ENCODE measurements at regions not wholly inside any gene's neighbourhood (a gene's known extent, or its start where the extent isn't known, plus 50 kb on each side); places are given as distances from the start of the nearest gene placed in this dataset.
"Not testable (repeated sequence)": the region's sequence is repeated elsewhere in the genome, so short reads cannot be mapped to it uniquely, and the experiment has no call there.

DNA sequence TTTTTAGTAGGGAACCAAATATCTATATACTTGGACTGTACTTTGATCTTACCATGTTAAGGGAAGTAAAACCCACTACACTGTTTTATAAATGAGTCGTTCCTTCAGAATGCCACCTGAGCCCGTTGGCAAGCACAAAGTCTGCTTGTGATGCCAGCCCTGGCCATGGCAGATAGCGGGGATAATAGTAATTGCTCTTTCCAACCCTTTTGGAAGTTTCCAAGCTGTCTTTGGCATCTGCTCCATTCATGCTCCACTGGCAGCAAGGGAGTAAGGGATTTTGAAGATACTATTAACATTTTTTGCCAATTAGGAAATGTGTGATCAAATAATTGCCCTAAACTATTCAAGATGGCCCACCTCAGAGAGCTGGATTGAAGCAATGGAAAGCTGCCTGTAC, 689.2 kb upstream of the SLIT2 start:
- Mint-ChIP-seq H3K4me1 (ENCODE audit: low read depth) (no peaks in the 10 kb centered on the region), H3K27ac (no peak overlapping the region), H3K4me3 (no peak overlapping the region), H3K36me3 (ENCODE audit: low read depth) (no peaks in the 10 kb centered on the region), H3K9me3 (peaks cover 23% of the 10 kb centered on the region), H3K27me3 (no peaks in the 10 kb centered on the region)
- no peak for DNase-seq

DNA sequence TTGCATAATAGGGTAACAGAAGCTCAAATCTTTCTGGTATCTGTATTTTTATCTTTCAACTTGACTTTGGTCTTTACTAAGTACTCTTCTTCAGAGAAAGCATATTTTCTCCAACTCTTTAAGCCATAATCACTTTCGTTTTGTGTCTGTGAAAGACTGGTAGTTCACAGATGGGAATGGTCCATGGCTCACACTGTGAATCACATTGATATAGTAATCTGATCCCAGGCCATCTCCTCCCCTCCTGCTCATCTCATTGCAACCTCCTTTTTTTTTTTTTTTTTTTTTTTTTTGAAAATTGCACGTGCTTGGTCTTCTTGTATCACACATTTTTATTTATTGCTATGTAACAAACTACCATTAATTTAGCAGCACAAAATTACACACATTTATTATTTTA, 694.5 kb upstream of the SLIT2 start:
- no peak overlapping the region for H3K4me3 Mint-ChIP-seq
- no peak overlapping the region for H3K27ac Mint-ChIP-seq
- H3K9me3 Mint-ChIP-seq = peaks cover 16% of the 10 kb centered on the region
- no peaks in the 10 kb centered on the region for H3K36me3 Mint-ChIP-seq (ENCODE audit: low read depth)
- no peak for DNase-seq
- no peaks in the 10 kb centered on the region for H3K4me1 Mint-ChIP-seq (ENCODE audit: low read depth)
- H3K27me3 Mint-ChIP-seq = no peaks in the 10 kb centered on the region

DNA sequence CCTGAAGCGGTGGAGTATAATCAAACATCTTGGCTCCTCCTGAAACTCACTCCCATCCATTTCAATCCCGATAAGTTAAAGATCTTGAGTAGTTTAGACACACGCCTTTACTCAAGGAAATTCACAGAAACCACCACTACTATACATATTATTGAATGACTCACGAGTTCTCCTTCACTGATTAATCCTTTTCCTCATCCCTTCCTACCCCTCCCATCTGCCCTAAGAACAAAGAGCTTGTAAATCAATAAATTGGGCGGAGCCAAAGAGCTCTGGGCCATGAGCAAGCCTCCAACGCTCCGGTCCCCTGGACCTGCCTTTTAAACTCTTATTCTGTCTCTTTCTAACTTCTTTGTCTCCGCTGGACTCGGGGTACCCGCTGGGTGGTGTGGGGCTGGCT, 695.4 kb upstream of the SLIT2 start:
- not testable (repeated sequence) for H3K27ac Mint-ChIP-seq; DNase-seq; H3K4me3 Mint-ChIP-seq; H3K27me3 Mint-ChIP-seq; H3K36me3 Mint-ChIP-seq (ENCODE audit: low read depth); H3K4me1 Mint-ChIP-seq (ENCODE audit: low read depth)
- peaks cover 18% of the 10 kb centered on the region for H3K9me3 Mint-ChIP-seq

DNA sequence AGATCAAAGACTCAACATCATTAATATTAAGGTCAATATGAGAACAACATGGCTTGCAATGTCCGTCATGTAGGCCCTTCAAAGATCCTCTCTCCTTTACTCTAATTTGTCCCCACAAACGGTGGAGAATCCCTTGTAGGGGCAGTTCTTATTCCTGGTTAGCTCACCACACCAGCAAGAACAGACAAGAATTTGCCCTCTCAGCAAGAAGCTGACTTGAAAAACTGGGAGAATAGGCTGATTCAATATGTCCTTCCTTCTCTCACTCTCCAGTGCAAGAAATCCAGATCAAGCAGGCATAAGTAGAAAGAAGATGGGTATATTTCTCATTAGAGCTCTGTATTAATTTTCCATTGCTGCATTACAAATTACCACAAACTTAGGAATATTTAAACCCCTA, 704.2 kb upstream of the SLIT2 start:
- no peaks in the 10 kb centered on the region for H3K4me1 Mint-ChIP-seq (ENCODE audit: low read depth)
- H3K4me3 Mint-ChIP-seq = no peak overlapping the region
- H3K27me3 Mint-ChIP-seq = no peaks in the 10 kb centered on the region
- H3K36me3 Mint-ChIP-seq (ENCODE audit: low read depth) = no peaks in the 10 kb centered on the region
- no peak overlapping the region for H3K27ac Mint-ChIP-seq
- DNase-seq = no peak
- peaks cover 21% of the 10 kb centered on the region for H3K9me3 Mint-ChIP-seq

DNA sequence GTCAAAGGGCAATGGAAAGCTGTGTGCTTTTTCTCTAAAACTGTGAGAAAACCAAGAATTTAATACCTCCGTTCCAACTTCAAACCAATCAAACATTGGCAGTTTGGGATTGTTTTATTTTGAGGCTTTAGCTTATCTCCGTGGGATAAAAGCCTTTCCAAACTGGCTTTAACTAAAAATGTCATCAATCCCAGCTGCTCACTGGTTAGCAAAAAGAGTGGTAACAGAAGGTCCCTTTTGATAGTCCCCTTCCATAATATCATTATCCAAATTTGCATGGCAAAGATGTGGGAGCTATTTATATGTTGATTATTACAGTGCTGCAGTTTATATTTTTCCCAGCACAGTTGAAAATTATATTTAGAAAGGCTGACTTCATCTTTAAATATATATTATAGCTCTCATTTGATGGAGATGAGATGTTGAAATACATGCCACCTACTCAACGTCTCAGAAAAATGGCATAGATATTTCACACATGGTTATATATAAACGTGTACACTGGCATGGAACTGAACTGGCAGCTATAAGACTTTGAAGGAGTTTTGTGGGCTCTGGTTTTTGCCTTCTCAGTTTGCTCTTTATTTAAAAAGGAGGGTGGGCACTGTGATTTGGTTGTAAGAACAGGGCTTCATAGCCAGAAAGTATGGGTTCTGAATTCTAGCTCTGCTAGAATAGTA, 707.1 kb upstream of the SLIT2 start:
- peaks cover 24% of the 10 kb centered on the region for H3K9me3 Mint-ChIP-seq
- no peaks in the 10 kb centered on the region for H3K27me3 Mint-ChIP-seq
- no peak overlapping the region for H3K27ac Mint-ChIP-seq
- H3K36me3 Mint-ChIP-seq (ENCODE audit: low read depth) = no peaks in the 10 kb centered on the region
- no peak overlapping the region for H3K4me3 Mint-ChIP-seq
- H3K4me1 Mint-ChIP-seq (ENCODE audit: low read depth) = no peaks in the 10 kb centered on the region
- DNase-seq = no peak

DNA sequence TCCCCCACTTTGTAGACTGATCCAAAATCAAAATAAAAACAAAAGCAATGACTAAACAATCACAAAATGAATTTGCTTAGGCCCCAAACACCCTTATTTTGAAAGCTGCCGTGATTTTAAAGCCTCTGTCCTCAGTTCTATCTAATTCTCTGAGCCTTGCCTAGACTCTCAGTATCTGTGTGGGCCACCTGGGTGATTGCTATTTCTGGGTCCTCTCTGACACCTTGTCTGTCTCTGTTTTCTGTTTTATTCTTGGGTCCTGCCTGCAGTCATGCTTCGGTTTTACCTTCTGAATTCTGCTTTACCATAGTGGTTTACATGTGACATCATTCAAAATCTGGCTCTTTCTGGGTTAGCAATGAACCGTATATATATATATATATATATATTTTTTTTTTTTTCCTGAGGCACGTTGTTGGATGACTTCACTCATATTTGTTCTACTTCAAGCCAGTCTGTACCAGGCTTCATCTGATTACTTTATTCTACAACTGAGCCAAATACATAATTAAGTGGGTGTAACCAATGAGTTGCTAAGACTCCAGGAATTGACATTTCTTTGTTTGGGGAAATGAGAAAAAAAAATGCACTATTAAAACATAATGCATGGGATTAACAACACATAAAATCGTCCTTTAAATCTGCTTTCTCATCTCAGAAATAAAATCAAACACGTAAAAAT, 710.7 kb upstream of the SLIT2 start:
- H3K36me3 Mint-ChIP-seq (ENCODE audit: low read depth) = no peaks in the 10 kb centered on the region
- H3K4me3 Mint-ChIP-seq = no peak overlapping the region
- no peak for DNase-seq
- peaks cover 28% of the 10 kb centered on the region for H3K9me3 Mint-ChIP-seq
- no peaks in the 10 kb centered on the region for H3K4me1 Mint-ChIP-seq (ENCODE audit: low read depth)
- no peak overlapping the region for H3K27ac Mint-ChIP-seq
- no peaks in the 10 kb centered on the region for H3K27me3 Mint-ChIP-seq

DNA sequence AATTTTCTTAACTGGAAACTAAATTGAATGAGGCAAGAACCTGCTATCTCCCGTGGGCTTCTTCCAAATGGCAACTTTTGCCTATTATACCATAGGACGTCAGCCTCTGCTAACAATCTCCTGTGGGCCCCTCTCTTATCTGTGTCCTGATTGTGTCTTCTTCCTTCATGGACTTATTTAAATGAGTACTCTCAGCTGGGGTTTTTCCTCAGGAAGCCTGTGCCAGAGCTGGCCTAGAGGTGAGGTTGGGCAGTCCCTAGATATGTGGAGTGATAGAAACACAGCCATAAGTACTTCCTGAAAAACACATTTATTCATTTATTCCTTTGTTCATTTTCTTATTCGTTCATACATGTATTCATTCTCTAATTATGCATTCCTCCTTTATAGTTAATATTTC, 712.5 kb upstream of the SLIT2 start:
- Mint-ChIP-seq H3K4me1 (ENCODE audit: low read depth) (no peaks in the 10 kb centered on the region), H3K36me3 (ENCODE audit: low read depth) (no peaks in the 10 kb centered on the region), H3K27me3 (no peaks in the 10 kb centered on the region), H3K4me3 (no peak overlapping the region), H3K27ac (no peak overlapping the region), H3K9me3 (peaks cover 27% of the 10 kb centered on the region)
- no peak for DNase-seq

DNA sequence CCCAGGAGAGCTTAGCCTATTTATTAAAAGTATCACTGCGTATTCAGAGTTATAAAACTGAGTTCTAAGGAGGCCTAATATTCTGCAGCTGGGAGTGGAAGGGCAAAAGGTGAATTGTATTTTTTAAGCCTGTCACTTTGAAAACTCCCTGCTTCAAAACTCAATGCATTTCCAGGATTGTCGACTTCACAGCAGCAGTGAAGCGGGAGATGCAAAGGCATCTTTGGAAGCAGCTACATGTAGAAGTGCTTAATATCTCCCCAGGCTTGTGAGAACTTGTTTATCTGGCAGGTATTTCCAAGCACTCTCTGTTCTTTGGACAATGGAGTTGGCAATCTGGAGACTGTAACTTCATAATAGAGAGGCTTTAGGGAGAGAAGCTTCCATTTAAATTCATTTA, 717.5 kb upstream of the SLIT2 start:
- DNase-seq = no peak
- Mint-ChIP-seq H3K4me1 (ENCODE audit: low read depth) (no peaks in the 10 kb centered on the region), H3K27ac (no peak overlapping the region), H3K27me3 (no peaks in the 10 kb centered on the region), H3K36me3 (ENCODE audit: low read depth) (no peaks in the 10 kb centered on the region), H3K4me3 (no peak overlapping the region), H3K9me3 (peaks cover 20% of the 10 kb centered on the region)

DNA sequence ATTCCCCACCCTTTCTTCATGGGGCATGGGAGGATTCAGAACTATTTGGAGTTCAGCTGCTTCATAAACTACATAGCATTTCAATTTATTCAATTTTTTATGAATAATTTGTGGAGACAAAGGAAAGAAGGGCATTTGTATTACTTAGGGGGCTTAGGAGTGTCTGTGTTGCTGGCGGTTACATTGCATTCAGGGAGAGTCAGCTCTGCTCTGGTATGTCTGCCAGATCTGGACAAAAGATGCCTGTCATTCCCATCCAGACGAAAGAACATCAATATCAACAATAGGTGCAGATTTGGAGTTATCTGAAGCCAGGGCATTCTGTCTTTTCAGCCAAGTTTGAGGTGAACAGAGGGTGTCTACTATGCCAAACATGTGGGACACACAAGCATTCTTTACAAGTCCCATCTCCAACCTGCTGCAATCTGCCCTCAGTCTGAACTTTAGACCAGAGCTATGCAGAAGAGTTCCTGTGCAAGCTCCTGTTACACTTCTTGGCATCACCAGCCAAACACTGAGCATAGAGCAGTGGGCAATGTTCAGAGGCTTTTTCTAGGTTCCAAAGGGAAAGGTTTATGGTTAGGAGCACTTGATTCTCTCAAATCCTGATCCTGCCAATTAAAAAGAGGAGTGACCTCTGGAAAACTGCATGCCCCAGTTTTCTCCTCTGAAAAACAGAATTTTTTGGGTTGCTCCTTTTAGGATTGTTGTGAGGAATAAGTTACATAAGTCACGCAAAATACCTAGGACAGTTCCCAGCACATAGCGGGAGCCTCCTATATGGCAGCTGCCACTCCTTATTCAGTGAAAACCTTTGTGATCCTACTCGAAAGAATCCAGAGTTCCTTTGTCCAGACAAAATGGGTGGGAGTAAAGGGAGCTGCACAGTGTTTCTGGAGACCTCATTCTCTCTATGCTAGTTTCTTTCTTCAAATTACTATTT, 719.5 kb upstream of the SLIT2 start:
- Mint-ChIP-seq H3K4me3 (no peak overlapping the region), H3K36me3 (ENCODE audit: low read depth) (no peaks in the 10 kb centered on the region), H3K27me3 (no peaks in the 10 kb centered on the region), H3K4me1 (ENCODE audit: low read depth) (no peaks in the 10 kb centered on the region), H3K27ac (no peak overlapping the region), H3K9me3 (peaks cover 14% of the 10 kb centered on the region)
- DNase-seq = no peak

DNA sequence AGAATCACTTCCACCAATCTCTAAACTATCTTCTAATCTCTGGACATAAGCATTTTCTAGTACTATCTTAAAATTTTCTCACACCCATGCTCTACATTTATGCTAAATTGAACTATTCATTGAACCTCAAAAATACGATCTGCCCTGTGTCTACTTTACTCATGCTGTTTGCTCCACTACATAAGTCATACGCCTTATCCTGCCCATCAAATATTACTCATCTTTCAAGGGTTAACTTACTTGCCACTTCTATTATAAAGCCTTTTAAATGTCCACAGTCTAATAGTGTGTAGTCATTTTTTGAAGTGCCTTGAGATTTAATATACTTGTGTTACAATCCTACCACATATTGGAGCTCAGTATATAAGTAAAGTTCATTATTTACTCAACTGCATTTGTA, 727.7 kb upstream of the SLIT2 start:
- no peaks in the 10 kb centered on the region for H3K36me3 Mint-ChIP-seq (ENCODE audit: low read depth)
- no peak overlapping the region for H3K4me3 Mint-ChIP-seq
- no peaks in the 10 kb centered on the region for H3K4me1 Mint-ChIP-seq (ENCODE audit: low read depth)
- no peaks in the 10 kb centered on the region for H3K27me3 Mint-ChIP-seq
- no peak for DNase-seq
- no peak overlapping the region for H3K27ac Mint-ChIP-seq
- H3K9me3 Mint-ChIP-seq = peaks cover 11% of the 10 kb centered on the region

DNA sequence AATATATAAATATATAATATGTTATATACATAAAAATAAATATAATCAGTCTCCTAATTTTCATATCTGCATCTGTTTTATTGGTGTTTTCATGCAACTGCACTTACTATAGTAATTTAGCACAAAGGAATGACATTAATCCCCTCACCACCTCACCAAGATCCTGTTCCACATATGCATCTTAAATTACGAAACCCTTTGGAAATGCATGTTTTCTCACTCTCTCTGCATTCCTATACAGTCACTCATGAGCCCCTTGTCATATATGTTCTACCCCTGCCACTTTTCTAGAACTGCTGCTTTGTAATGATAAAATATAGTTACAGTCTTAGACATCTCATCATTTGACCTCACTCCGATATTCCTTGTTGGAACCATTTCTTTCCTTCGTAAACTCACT, 728.7 kb upstream of the SLIT2 start:
- H3K27me3 Mint-ChIP-seq = no peaks in the 10 kb centered on the region
- no peak overlapping the region for H3K27ac Mint-ChIP-seq
- H3K4me1 Mint-ChIP-seq (ENCODE audit: low read depth) = no peaks in the 10 kb centered on the region
- no peaks in the 10 kb centered on the region for H3K36me3 Mint-ChIP-seq (ENCODE audit: low read depth)
- peaks cover 11% of the 10 kb centered on the region for H3K9me3 Mint-ChIP-seq
- no peak overlapping the region for H3K4me3 Mint-ChIP-seq
- DNase-seq = no peak

DNA sequence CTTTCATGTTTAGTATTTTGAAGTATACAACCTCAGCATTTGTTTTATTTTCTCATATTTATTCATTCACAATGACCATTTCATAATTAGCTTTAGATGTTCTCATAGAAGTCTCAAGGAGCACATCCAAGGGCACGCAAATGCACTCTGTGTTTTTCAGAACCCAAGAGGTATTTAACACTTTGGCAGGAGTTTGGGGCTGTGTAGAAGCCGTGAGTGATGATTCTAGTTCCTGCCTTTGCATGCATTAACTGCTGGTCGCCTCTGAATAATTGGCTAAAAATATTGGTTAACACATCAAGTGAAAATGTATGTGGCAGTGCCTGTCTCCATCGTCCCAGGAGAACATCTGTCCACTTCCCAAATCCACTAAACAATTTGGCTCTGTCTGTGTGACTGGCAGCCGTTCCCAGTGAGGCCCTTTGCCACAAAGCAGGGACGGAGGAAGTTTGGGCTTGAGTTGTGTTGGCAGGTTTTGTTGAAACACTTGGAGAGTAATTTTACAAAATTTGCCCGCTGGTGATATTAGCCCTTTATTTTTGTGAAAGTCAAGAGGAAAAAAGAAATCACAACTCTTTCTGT, 730.7 kb upstream of the SLIT2 start:
- H3K4me3 Mint-ChIP-seq = no peak overlapping the region
- no peak for DNase-seq
- H3K4me1 Mint-ChIP-seq (ENCODE audit: low read depth) = no peaks in the 10 kb centered on the region
- H3K9me3 Mint-ChIP-seq = peaks cover 17% of the 10 kb centered on the region
- no peak overlapping the region for H3K27ac Mint-ChIP-seq
- H3K36me3 Mint-ChIP-seq (ENCODE audit: low read depth) = no peaks in the 10 kb centered on the region
- H3K27me3 Mint-ChIP-seq = no peaks in the 10 kb centered on the region

DNA sequence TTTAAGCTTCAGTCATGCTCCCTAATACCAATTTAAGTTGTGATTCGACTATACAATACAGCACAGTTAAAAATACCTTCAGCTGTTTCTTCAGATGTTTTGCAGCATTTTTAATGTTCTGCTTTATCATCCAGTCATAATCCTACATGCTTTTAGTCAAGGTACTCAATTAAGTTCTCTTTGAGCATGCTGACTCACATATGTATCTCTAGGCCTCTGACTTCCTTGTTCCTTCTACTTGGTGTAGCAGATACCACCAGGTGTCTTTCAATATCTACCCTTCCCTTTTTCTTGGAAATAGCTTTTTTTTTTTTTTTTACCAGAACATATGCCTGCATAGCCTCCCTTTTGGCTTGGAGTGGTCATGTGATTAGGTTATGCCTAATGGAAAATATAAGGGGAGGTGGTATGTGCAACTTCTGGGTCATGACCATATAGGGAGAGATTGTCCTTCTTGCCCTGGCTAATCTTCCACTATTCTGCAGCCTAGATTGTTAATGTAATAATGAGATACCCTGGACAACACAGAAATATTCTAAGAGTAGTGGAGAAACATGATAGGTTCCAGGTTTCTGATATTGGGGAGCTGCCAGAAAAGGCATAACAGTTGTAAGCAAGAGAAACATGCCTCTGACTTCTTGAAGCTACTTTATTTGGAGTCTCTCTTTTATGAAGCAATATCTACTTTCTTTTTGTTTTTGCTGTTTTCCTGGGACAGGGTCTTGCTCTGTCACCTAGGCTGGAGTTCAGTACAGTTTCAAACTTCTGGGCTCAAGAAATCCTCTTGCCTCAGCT, 737.2 kb upstream of the SLIT2 start:
- Mint-ChIP-seq H3K27me3 (no peaks in the 10 kb centered on the region), H3K27ac (no peak overlapping the region), H3K36me3 (ENCODE audit: low read depth) (no peaks in the 10 kb centered on the region), H3K4me3 (no peak overlapping the region), H3K9me3 (peaks cover 20% of the 10 kb centered on the region), H3K4me1 (ENCODE audit: low read depth) (no peaks in the 10 kb centered on the region)
- DNase-seq = no peak

DNA sequence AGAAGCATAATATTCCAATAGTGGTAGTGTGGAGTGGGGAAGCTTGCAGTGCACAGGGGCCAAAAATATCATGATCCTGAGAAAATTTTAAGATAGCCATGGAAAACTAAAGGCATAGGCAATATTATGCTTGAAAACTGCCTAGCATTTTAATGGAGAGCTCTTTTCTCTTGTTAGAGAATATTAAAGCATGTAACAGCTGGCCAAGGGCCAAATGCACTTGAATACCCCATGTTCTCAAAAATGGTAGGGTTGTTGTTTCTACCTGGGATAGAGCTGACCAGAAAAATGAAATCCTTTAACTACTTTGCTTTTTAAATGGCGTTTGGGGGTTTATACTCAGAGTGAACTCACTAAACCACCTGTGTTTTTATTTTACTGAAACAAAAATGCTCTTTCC, 739.6 kb upstream of the SLIT2 start:
- Mint-ChIP-seq H3K27ac (no peak overlapping the region), H3K9me3 (peaks cover 11% of the 10 kb centered on the region)
- DNase-seq = no peak

More for the DNA sequence above, 739.6 kb upstream of the SLIT2 start:
- no peaks in the 10 kb centered on the region for H3K36me3 Mint-ChIP-seq (ENCODE audit: low read depth)
- H3K27me3 Mint-ChIP-seq = no peaks in the 10 kb centered on the region
- H3K4me1 Mint-ChIP-seq (ENCODE audit: low read depth) = no peaks in the 10 kb centered on the region
- H3K4me3 Mint-ChIP-seq = no peak overlapping the region
